Vagina (tissue), 2 donors: ENCODE measurements at regions not wholly inside any gene's neighbourhood (a gene's known extent, or its start where the extent isn't known, plus 50 kb on each side); places are given as distances from the start of the nearest gene placed in this dataset.

Source experiments
- DNase-seq, 2 donors: peaks; one replicate each; pipeline ENCODE4 v3.0.0-alpha.2; 2017; ENCODE audit errors: extremely low spot score in 2 of 2
- H3K27ac ChIP-seq: fragments of 200-600 bp; sonication (generic); one replicate; pipeline ENCODE4 v1.5.1; 2019
- H3K27me3 ChIP-seq: fragments of 200-600 bp; sonication (generic); one replicate; pipeline ENCODE4 v1.5.1; 2019
- H3K36me3 ChIP-seq, 2 donors: fragments of 200-600 bp; sonication (generic); one replicate each; pipeline ENCODE4 v1.5.1; 2017 to 2019
- H3K4me1 ChIP-seq: fragments of 200-600 bp; sonication (generic); one replicate; pipeline ENCODE4 v1.5.1; 2019
- H3K4me3 ChIP-seq, 2 donors: fragments of 200-600 bp; sonication (generic); 1 replicate in 1 of 2; 2 replicates in 1 of 2; pipeline ENCODE4 v1.5.1; 2016 to 2019
- H3K9me3 ChIP-seq: fragments of 200-600 bp; sonication (generic); one replicate; pipeline ENCODE4 v1.5.1; 2019
- CTCF ChIP-seq, 3 experiments: fragments of 450-650 bp in 2 of 3; fragments of 200-600 bp in 1 of 3; sonication (generic) in 1 of 3; IDR thresholded peaks; one replicate each; pipeline ENCODE4 v1.5.1; 2017 to 2019; ENCODE audit warnings: antibody characterized with exemption in 3 of 3, mild to moderate bottlenecking in 2 of 3, moderate library complexity in 2 of 3
- POLR2A ChIP-seq, 2 donors: fragments of 450-650 bp; IDR thresholded peaks; one replicate each; pipeline ENCODE4 v1.6.1; 2017; ENCODE audit warnings: antibody characterized with exemption in 2 of 2, mild to moderate bottlenecking in 2 of 2, moderate library complexity in 2 of 2
- POLR2AphosphoS5 ChIP-seq, 2 donors: sonication (generic); formaldehyde crosslinking; IDR thresholded peaks; one replicate each; pipeline ENCODE4 v1.9.0; 2017; ENCODE audit warnings: antibody characterized with exemption in 2 of 2, mild to moderate bottlenecking in 2 of 2, low read depth in 1 of 2; ENCODE audit not compliant: insufficient read depth in 1 of 2
- intact Hi-C: fragments of 100-400 bp; cut with DNase I; formaldehyde crosslinking; loops from one replicate; pipeline ENCODE4 v1.15.1; 2023

GRCh38 chr5:123810746-123811340 is 298.9 kb downstream of the CSNK1G3 start:
- Histone ChIP-seq H3K27ac (no peak overlapping the region), H3K36me3 (no peaks in the 10 kb centered on the region), H3K9me3 (no peaks in the 10 kb centered on the region), H3K27me3 (no peaks in the 10 kb centered on the region), H3K4me1 (peaks cover 41% of the 10 kb centered on the region), H3K4me3 (no peak overlapping the region)
- DNase-seq = no peak
- no peak for TF ChIP-seq POLR2A (IDR thresholded peaks at IDR 0.05)
- no peak for TF ChIP-seq POLR2AphosphoS5 (IDR thresholded peaks at IDR 0.05; ENCODE audit: insufficient read depth in 1 of 2, low read depth in 1 of 2)
- no peak for TF ChIP-seq CTCF (IDR thresholded peaks at IDR 0.05)
- intact Hi-C loops = no loop called here

- Histone ChIP-seq H3K9me3 (no peaks in the 10 kb centered on the region), H3K4me3 (no peak overlapping the region), H3K36me3 (no peaks in the 10 kb centered on the region), H3K4me1 (peaks cover 41% of the 10 kb centered on the region), H3K27me3 (no peaks in the 10 kb centered on the region), H3K27ac (no peak overlapping the region)
- DNase-seq = no peak
- intact Hi-C loops = no loop called here
- TF ChIP-seq CTCF (IDR thresholded peaks at IDR 0.05) = no peak
- no peak for TF ChIP-seq POLR2AphosphoS5 (IDR thresholded peaks at IDR 0.05; ENCODE audit: insufficient read depth in 1 of 2, low read depth in 1 of 2)
- no peak for TF ChIP-seq POLR2A (IDR thresholded peaks at IDR 0.05)
These were observed 298.3 kb downstream of the CSNK1G3 start for GRCh38 chr5:123810253-123810652.

GRCh38 chr5:123809594-123810221 is 297.7 kb downstream of the CSNK1G3 start:
- Histone ChIP-seq H3K4me1 (peaks cover 37% of the 10 kb centered on the region), H3K4me3 (no peak overlapping the region), H3K27me3 (no peaks in the 10 kb centered on the region), H3K36me3 (no peaks in the 10 kb centered on the region), H3K9me3 (no peaks in the 10 kb centered on the region), H3K27ac (no peak overlapping the region)
- intact Hi-C loops = no loop called here
- DNase-seq = no peak
- TF ChIP-seq POLR2AphosphoS5 (IDR thresholded peaks at IDR 0.05; ENCODE audit: insufficient read depth in 1 of 2, low read depth in 1 of 2) (no peak), POLR2A (IDR thresholded peaks at IDR 0.05) (no peak), CTCF (IDR thresholded peaks at IDR 0.05) (no peak)

DNA sequence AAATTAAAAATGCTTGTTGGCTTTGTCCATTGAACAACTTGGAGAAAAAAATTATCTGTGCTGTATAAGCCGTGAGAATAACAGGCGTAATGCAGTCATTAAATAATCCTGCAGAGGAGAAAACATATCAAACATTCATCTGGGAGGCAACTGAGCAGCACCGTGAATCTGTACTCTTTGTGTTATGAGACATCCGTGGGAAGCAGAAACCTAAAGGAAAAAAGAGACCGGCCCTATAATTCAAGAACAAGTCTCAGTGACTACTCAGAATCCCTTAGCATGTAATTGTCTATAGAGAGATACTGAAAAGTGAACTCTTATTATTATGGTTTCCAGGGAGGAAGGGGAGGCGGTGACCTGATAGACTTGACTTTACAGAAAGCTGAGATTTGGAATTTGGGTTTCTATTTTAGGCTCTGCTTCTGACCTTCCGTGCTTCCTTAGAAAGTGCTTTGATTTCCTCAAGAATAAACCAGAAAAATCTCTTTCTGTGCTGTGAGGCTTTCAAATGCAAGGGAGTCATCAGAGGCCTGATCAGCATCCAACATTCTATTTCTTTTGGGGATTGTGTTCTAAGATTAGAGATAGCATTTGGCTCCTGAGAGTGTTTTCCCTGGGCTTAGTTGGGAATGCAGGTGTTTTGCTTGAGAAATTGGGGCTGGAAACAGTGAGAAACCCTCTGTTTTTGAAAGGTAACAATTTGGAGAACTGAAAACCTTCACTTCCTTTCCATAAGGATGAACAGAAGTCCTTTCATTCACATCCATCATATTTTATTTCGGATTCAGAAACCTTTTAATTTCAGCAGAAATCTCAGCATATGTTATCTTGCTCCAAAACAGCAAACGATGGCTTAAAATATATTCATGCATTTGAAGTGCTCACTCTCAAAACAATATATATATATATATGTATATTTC is 296.7 kb downstream of the CSNK1G3 start:
- H3K27ac ChIP-seq = no peak overlapping the region
- TF ChIP-seq CTCF (IDR thresholded peaks at IDR 0.05) (no peak), POLR2A (IDR thresholded peaks at IDR 0.05) (no peak), POLR2AphosphoS5 (IDR thresholded peaks at IDR 0.05; ENCODE audit: insufficient read depth in 1 of 2, low read depth in 1 of 2) (no peak)
- H3K4me1 ChIP-seq = peaks cover 27% of the 10 kb centered on the region
- intact Hi-C loops = no loop called here
- H3K4me3 ChIP-seq = no peak overlapping the region
- no peaks in the 10 kb centered on the region for H3K9me3 ChIP-seq
- H3K36me3 ChIP-seq = no peaks in the 10 kb centered on the region
- no peak for DNase-seq
- no peaks in the 10 kb centered on the region for H3K27me3 ChIP-seq
